GM13976 (cell line): ENCODE measurements at regions not wholly inside any gene's neighbourhood (a gene's known extent, or its start where the extent isn't known, plus 50 kb on each side); places are given as distances from the start of the nearest gene placed in this dataset.

Experiments used
- DNase-seq: peaks from one replicate; pipeline ENCODE4 v3.0.0; 2012; ENCODE audit warnings: low spot score
- in situ Hi-C: fragments of 300-500 bp; cut with MboI; formaldehyde crosslinking; loops from one replicate; pipeline ENCODE4 v1.12.0; 2022; ENCODE audit warnings: low sequenced_read_pairs, mixed read lengths, inconsistent platforms; ENCODE audit not compliant: unreplicated experiment
- TF ChIP-seq, protein P1 (sequence below): IDR thresholded peaks from 2 replicates; pipeline ENCODE4 v1.5.1; 2012; ENCODE audit warnings: borderline replicate concordance, mild to moderate bottlenecking; ENCODE audit not compliant: insufficient read depth; ENCODE audit errors: extremely low read depth, missing control alignments, control extremely low read depth

- in situ Hi-C loops = no loop called here
- TF ChIP-seq, protein P1, sequence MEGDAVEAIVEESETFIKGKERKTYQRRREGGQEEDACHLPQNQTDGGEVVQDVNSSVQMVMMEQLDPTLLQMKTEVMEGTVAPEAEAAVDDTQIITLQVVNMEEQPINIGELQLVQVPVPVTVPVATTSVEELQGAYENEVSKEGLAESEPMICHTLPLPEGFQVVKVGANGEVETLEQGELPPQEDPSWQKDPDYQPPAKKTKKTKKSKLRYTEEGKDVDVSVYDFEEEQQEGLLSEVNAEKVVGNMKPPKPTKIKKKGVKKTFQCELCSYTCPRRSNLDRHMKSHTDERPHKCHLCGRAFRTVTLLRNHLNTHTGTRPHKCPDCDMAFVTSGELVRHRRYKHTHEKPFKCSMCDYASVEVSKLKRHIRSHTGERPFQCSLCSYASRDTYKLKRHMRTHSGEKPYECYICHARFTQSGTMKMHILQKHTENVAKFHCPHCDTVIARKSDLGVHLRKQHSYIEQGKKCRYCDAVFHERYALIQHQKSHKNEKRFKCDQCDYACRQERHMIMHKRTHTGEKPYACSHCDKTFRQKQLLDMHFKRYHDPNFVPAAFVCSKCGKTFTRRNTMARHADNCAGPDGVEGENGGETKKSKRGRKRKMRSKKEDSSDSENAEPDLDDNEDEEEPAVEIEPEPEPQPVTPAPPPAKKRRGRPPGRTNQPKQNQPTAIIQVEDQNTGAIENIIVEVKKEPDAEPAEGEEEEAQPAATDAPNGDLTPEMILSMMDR = no peak
- peak; percentile 74 for DNase-seq
Measured at GRCh38 chrX:39859991-39860861, 237.5 kb downstream of the BCOR start.

- in situ Hi-C loops = no loop called here
- no peak for DNase-seq
- TF ChIP-seq, protein P1 = no peak
Measured at GRCh38 chrX:39862963-39863362, 234.8 kb downstream of the BCOR start.

- TF ChIP-seq, protein P1 = no peak
- DNase-seq = no peak
- in situ Hi-C loops = no loop called here
Measured at GRCh38 chrX:39866229-39866628, 231.5 kb downstream of the BCOR start.

- in situ Hi-C loops = no loop called here
- TF ChIP-seq, protein P1 = no peak
- no peak for DNase-seq
Measured at GRCh38 chrX:39869846-39870601, 227.7 kb downstream of the BCOR start.

- in situ Hi-C loops = no loop called here
- DNase-seq = no peak
- TF ChIP-seq, protein P1 = no peak
Measured at GRCh38 chrX:39871648-39872047, 226.1 kb downstream of the BCOR start.

DNA sequence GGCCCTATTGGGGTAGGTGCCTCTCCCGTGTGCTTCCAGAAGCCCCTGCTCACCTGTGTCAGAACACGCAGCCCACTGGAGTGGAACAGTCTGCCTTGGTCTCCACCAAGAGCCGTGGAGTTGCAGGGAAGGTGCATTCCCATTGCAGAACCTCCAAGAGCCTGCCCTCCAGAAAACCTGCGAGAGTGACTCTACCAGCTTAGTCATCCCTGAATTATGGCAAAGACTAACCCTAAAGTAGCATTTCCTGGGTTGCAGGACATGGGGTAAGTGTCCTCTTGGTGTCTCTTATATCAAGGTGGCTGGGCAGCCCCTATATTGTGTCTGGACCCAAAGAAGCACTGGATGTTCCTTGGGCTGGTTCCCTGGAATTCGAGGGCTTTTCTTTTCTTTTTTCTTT is 224.6 kb downstream of the BCOR start:
- in situ Hi-C loops = no loop called here
- no peak for DNase-seq
- TF ChIP-seq, protein P1 = no peak
